T-cell (primary cell): ENCODE measurements at regions not wholly inside any gene's neighbourhood (a gene's known extent, or its start where the extent isn't known, plus 50 kb on each side); places are given as distances from the start of the nearest gene placed in this dataset.

ENCODE experiments used
- ATAC-seq, 4 experiments: fragments of 200-7000 bp in 3 of 4; fragments of 150-1000 bp in 1 of 4; cut with Tn5 transposase; replicated peaks in 1 of 4; 1 replicate in 3 of 4; 2 replicates in 1 of 4; pipeline ENCODE4 v1.10.0; 2021; ENCODE audit warnings: moderate library complexity in 3 of 4, mild to moderate bottlenecking in 2 of 4, moderate number of reproducible peaks in 1 of 4
- CTCF ChIA-PET, 2 donors: fragments of 300-600 bp; sonication (Branson Sonifier 250); formaldehyde crosslinking; loops; one replicate each; lab custom pipeline; 2022; ENCODE audit warnings: antibody characterized with exemption in 2 of 2; lab: Charles Lee
- POLR2A ChIA-PET, 2 donors: fragments of 300-600 bp; sonication (Branson Sonifier 250); formaldehyde crosslinking; loops; one replicate each; lab custom pipeline; 2022; ENCODE audit warnings: antibody characterized with exemption in 2 of 2; lab: Charles Lee
- DNase-seq, 35 experiments: peaks; one replicate each; pipeline versions ENCODE4 v3.0.0 to v3.0.0-alpha.2; 2013 to 2023
- H3K27ac ChIP-seq: one replicate; pipeline ENCODE4 v1.5.1; 2013; ENCODE audit warnings: low read length
- H3K27me3 ChIP-seq, 2 experiments: replicated peaks in 1 of 2; 1 replicate in 1 of 2; 2 replicates in 1 of 2; pipeline versions ENCODE4 v1.6.1 to v1.7.0; 2013; ENCODE audit warnings: low read length in 1 of 2, mixed read lengths in 1 of 2; ENCODE audit not compliant: control insufficient read depth in 2 of 2, insufficient read depth in 2 of 2; ENCODE audit errors: extremely low read depth in 1 of 2
- H3K36me3 ChIP-seq, 2 donors: 1 replicate in 1 of 2; 2 replicates in 1 of 2; pipeline versions ENCODE4 v1.6.1 to v1.7.0; 2013; ENCODE audit warnings: low read length in 1 of 2; ENCODE audit not compliant: control insufficient read depth in 2 of 2, insufficient read depth in 1 of 2; ENCODE audit errors: extremely low read depth in 1 of 2
- H3K4me1 ChIP-seq, 2 experiments: 1 replicate in 1 of 2; 2 replicates in 1 of 2; pipeline versions ENCODE4 v1.6.1 to v1.7.0; 2013; ENCODE audit warnings: low read length in 2 of 2, mixed read lengths in 1 of 2; ENCODE audit not compliant: insufficient read depth in 2 of 2, control insufficient read depth in 1 of 2; ENCODE audit errors: extremely low read depth in 1 of 2
- H3K4me3 ChIP-seq, 2 donors: 1 replicate in 1 of 2; 2 replicates in 1 of 2; pipeline versions ENCODE4 v1.5.1 to v1.7.0; 2013; ENCODE audit warnings: mild to moderate bottlenecking in 2 of 2, low read length in 1 of 2, moderate library complexity in 1 of 2; ENCODE audit not compliant: control insufficient read depth in 1 of 2; ENCODE audit errors: extremely low read depth in 1 of 2
- H3K9me3 ChIP-seq: 2 replicates; pipeline ENCODE4 v1.7.0; 2013
- H3K27ac Mint-ChIP-seq, 2 donors: one replicate each; pipeline ENCODE4 v1.8.0; 2020 to 2021; ENCODE audit warnings: mild to moderate bottlenecking in 2 of 2, mixed read lengths in 2 of 2
- H3K27me3 Mint-ChIP-seq, 2 donors: one replicate each; pipeline ENCODE4 v1.8.0; 2021 to 2022; ENCODE audit warnings: mixed read lengths in 2 of 2
- H3K36me3 Mint-ChIP-seq: one replicate; pipeline ENCODE4 v1.8.0; 2021; ENCODE audit warnings: mixed read lengths
- H3K4me1 Mint-ChIP-seq, 3 donors: one replicate each; pipeline ENCODE4 v1.8.0; 2020 to 2022; ENCODE audit warnings: mixed read lengths in 3 of 3, mild to moderate bottlenecking in 1 of 3
- H3K4me3 Mint-ChIP-seq, 3 donors: one replicate each; pipeline ENCODE4 v1.8.0; 2020 to 2022; ENCODE audit warnings: mild to moderate bottlenecking in 3 of 3, mixed read lengths in 3 of 3, moderate library complexity in 3 of 3
- H3K9me3 Mint-ChIP-seq, 3 donors: one replicate each; pipeline ENCODE4 v1.8.0; 2020 to 2022; ENCODE audit warnings: mixed read lengths in 3 of 3
- WGBS: methylation state at CpG from one replicate; pipeline ENCODE4 v1.1.5; 2013; ENCODE audit warnings: missing lambda C conversion rate; ENCODE audit not compliant: insufficient coverage; 5-methylcytosine and 5-hydroxymethylcytosine counted together

GRCh38 chr1:200272481-200273068 is 137.3 kb downstream of the ZNF281 start:
- Histone ChIP-seq H3K27me3 (no peaks in the 10 kb centered on the region), H3K9me3 (no peaks in the 10 kb centered on the region), H3K4me1 (no peaks in the 10 kb centered on the region), H3K4me3 (no peak overlapping the region), H3K36me3 (no peaks in the 10 kb centered on the region), H3K27ac (no peak overlapping the region)
- Mint-ChIP-seq H3K4me3 (no peak overlapping the region), H3K36me3 (no peaks in the 10 kb centered on the region), H3K27me3 (no peaks in the 10 kb centered on the region), H3K4me1 (no peaks in the 10 kb centered on the region), H3K27ac (no peak overlapping the region), H3K9me3 (no peaks in the 10 kb centered on the region)
- POLR2A ChIA-PET: interaction anchor here in 1 of 2 donors (0.7 kb wide), 1 partner anchor 140 kb away, joined by 5 read pairs; no protein-coding TSS in a partner anchor
- ATAC-seq (no peak), DNase-seq (no peak)
- WGBS: no CpG with 5 or more reads among the region's 4 CpGs
- CTCF ChIA-PET: interaction anchor here in 1 of 2 donors (0.7 kb wide), 1 partner anchor 277 kb away, joined by 3 read pairs; no protein-coding TSS in a partner anchor

DNA sequence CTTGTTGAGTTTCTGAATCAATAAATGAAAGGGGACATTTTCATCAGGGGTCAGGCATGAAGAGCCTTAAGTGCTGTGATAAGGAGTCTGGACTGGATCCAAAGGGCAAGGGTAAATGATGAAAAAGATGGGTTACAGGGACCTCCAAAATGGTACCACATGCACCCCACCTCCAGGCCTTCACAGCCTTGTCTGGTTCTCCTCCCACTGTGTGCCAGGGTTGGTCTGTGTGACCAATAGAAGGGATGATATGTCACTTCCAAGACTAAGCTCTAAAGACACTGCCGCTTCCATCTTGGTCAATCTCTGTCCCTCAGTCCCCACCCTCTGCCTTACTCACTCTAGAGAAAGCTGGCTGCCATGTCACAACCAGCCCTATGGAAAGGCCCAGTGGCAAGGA is 140.6 kb downstream of the ZNF281 start:
- no peak overlapping the region for H3K27ac Mint-ChIP-seq
- DNase-seq (no peak), ATAC-seq (no peak)
- ChIA-PET CTCF (no interaction called here), POLR2A (no interaction called here)
- Histone ChIP-seq H3K36me3 (no peaks in the 10 kb centered on the region), H3K4me3 (no peak overlapping the region), H3K27ac (no peak overlapping the region), H3K9me3 (no peaks in the 10 kb centered on the region), H3K27me3 (no peaks in the 10 kb centered on the region), H3K4me1 (no peaks in the 10 kb centered on the region)
- no peaks in the 10 kb centered on the region for H3K9me3 Mint-ChIP-seq
- no peaks in the 10 kb centered on the region for H3K36me3 Mint-ChIP-seq
- H3K27me3 Mint-ChIP-seq: no peaks in the 10 kb centered on the region
- 91% methylated on average over 1 of the region's 1 CpG for WGBS
- no peak overlapping the region for H3K4me3 Mint-ChIP-seq
- no peaks in the 10 kb centered on the region for H3K4me1 Mint-ChIP-seq

GRCh38 chr1:200267937-200268336 is 141.9 kb downstream of the ZNF281 start:
- H3K9me3 Mint-ChIP-seq: no peaks in the 10 kb centered on the region
- no peaks in the 10 kb centered on the region for H3K4me1 Mint-ChIP-seq
- H3K27me3 Mint-ChIP-seq: no peaks in the 10 kb centered on the region
- WGBS: 100% methylated on average over 1 of the region's 1 CpG
- H3K27me3 ChIP-seq: no peaks in the 10 kb centered on the region
- DNase-seq (no peak), ATAC-seq (no peak)
- POLR2A ChIA-PET: no interaction called here
- CTCF ChIA-PET: no interaction called here
- no peak overlapping the region for H3K4me3 Mint-ChIP-seq
- H3K4me3 ChIP-seq: no peak overlapping the region
- no peak overlapping the region for H3K27ac ChIP-seq
- no peaks in the 10 kb centered on the region for H3K9me3 ChIP-seq
- no peaks in the 10 kb centered on the region for H3K36me3 Mint-ChIP-seq
- no peaks in the 10 kb centered on the region for H3K4me1 ChIP-seq
- no peak overlapping the region for H3K27ac Mint-ChIP-seq
- H3K36me3 ChIP-seq: no peaks in the 10 kb centered on the region

GRCh38 chr1:200267458-200267857 is 142.4 kb downstream of the ZNF281 start:
- H3K4me3 Mint-ChIP-seq: no peak overlapping the region

GRCh38 chr1:200266871-200267270 is 143.0 kb downstream of the ZNF281 start:
- Mint-ChIP-seq H3K4me3 (no peak overlapping the region), H3K4me1 (peaks cover 0 to 5% (median 0%) of the 10 kb centered on the region in 3 donors), H3K27ac (no peak overlapping the region), H3K27me3 (no peaks in the 10 kb centered on the region), H3K36me3 (no peaks in the 10 kb centered on the region), H3K9me3 (no peaks in the 10 kb centered on the region)
- CTCF ChIA-PET: interaction anchor here in 1 of 2 donors (0.6 kb wide), 2 partner anchors 160 to 258 kb away, joined by 3 to 4 read pairs; no protein-coding TSS in a partner anchor
- POLR2A ChIA-PET: no interaction called here
- WGBS: no CpG with 5 or more reads among the region's 3 CpGs
- Histone ChIP-seq H3K36me3 (no peaks in the 10 kb centered on the region), H3K4me3 (no peak overlapping the region), H3K27ac (no peak overlapping the region), H3K4me1 (no peaks in the 10 kb centered on the region), H3K9me3 (no peaks in the 10 kb centered on the region), H3K27me3 (no peaks in the 10 kb centered on the region)
- no peak for DNase-seq
- ATAC-seq: no peak

More at GRCh38 chr1:200267458-200267857, 142.4 kb downstream of the ZNF281 start:
- no peaks in the 10 kb centered on the region for H3K36me3 Mint-ChIP-seq
- no peaks in the 10 kb centered on the region for H3K36me3 ChIP-seq
- H3K9me3 ChIP-seq: no peaks in the 10 kb centered on the region
- H3K9me3 Mint-ChIP-seq: no peaks in the 10 kb centered on the region
- no peaks in the 10 kb centered on the region for H3K27me3 Mint-ChIP-seq
- no peak for ATAC-seq
- no peak overlapping the region for H3K27ac Mint-ChIP-seq
- CTCF ChIA-PET: interaction anchor here in 1 of 2 donors (0.6 kb wide), 2 partner anchors 161 to 258 kb away, joined by 3 to 4 read pairs; no protein-coding TSS in a partner anchor
- WGBS: no CpG with 5 or more reads among the region's 4 CpGs
- no peaks in the 10 kb centered on the region for H3K27me3 ChIP-seq
- DNase-seq: no peak
- no peak overlapping the region for H3K27ac ChIP-seq
- POLR2A ChIA-PET: no interaction called here
- no peak overlapping the region for H3K4me3 ChIP-seq
- H3K4me1 ChIP-seq: no peaks in the 10 kb centered on the region
- peaks cover 0 to 1% (median 0%) of the 10 kb centered on the region in 3 donors for H3K4me1 Mint-ChIP-seq

DNA sequence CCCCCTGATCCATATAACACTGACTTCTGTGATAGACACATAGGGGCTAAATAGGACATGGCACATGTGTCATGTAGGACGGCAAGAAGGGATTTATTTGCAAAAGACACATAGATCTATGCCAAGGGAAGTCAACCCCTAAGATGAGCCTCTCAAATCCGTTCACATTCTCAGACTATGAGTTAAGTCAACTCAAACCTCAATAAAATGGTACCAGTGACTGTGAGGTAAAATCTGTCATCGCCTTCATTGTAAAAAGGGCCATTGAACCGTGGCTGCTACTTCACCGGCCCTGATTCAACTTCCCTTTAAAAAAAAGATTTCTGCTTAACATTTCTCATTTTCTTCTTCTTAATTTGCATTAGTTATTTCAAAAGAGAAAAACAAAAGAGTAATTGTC is 144.0 kb downstream of the ZNF281 start:
- Histone ChIP-seq H3K4me3 (no peak overlapping the region), H3K27me3 (no peaks in the 10 kb centered on the region), H3K36me3 (no peaks in the 10 kb centered on the region), H3K4me1 (no peaks in the 10 kb centered on the region), H3K9me3 (no peaks in the 10 kb centered on the region), H3K27ac (no peak overlapping the region)
- no CpG with 5 or more reads among the region's 5 CpGs for WGBS
- POLR2A ChIA-PET: no interaction called here
- H3K27me3 Mint-ChIP-seq: no peaks in the 10 kb centered on the region
- no peak for DNase-seq
- H3K9me3 Mint-ChIP-seq: no peaks in the 10 kb centered on the region
- no peaks in the 10 kb centered on the region for H3K36me3 Mint-ChIP-seq
- no peak for ATAC-seq
- H3K27ac Mint-ChIP-seq: no peak overlapping the region
- H3K4me1 Mint-ChIP-seq: peaks cover 0 to 5% (median 0%) of the 10 kb centered on the region in 3 donors
- H3K4me3 Mint-ChIP-seq: no peak overlapping the region
- CTCF ChIA-PET: no interaction called here
